ENCODE measurements at regions not wholly inside any gene's neighbourhood (a gene's known extent, or its start where the extent isn't known, plus 50 kb on each side); places are given as distances from the start of the nearest gene placed in this dataset.

GRCh38 chrX:122790376-122791095, 393.5 kb upstream of the GRIA3 start:
- H2AFZ ChIP-seq (ENCODE audit: insufficient read depth, low read depth, low read length, poor library complexity, severe bottlenecking): no peak overlapping the region
- no peaks in the 10 kb centered on the region for H3K27me3 ChIP-seq (ENCODE audit: control insufficient read depth in 2 of 2, insufficient read depth in 2 of 2, low read length in 2 of 2)
- Mint-ChIP-seq H3K36me3 (no peaks in the 10 kb centered on the region), H3K27ac (no peak overlapping the region), H3K4me1 (no peaks in the 10 kb centered on the region), H3K27me3 (ENCODE audit: low read depth in 3 of 3) (no peaks in the 10 kb centered on the region), H3K9me3 (peaks cover 0 to 8% (median 0%) of the 10 kb centered on the region in 7 donors), H3K4me3 (no peak overlapping the region)
- H4K20me1 ChIP-seq (ENCODE audit: insufficient read depth, low read length): no peaks in the 10 kb centered on the region
- no peak overlapping the region for H3K27ac ChIP-seq (ENCODE audit: low read depth in 1 of 2, low read length in 2 of 2)
- no peak overlapping the region for H3K9ac ChIP-seq (ENCODE audit: insufficient read depth, low read length, poor library complexity, severe bottlenecking)
- H3K4me3 ChIP-seq (replicated peaks in 1 of 3; ENCODE audit: low read depth in 2 of 3, low read length in 3 of 3): no peak overlapping the region
- no peak overlapping the region for H3K4me2 ChIP-seq (replicated peaks; ENCODE audit: extremely low read depth, low read length, poor library complexity, severe bottlenecking)
- WGBS (ENCODE audit: insufficient coverage): no CpG with 5 or more reads among the region's 3 CpGs
- no peak for TF ChIP-seq CTCF (IDR thresholded peaks at IDR 0.05)
- peaks cover 2 to 3% of the 10 kb centered on the region in 2 donors for H3K9me3 ChIP-seq (replicated peaks in 1 of 2; ENCODE audit: control insufficient read depth in 1 of 2, insufficient read depth in 1 of 2, low read length in 2 of 2)
- no peaks in the 10 kb centered on the region for H3K4me1 ChIP-seq (ENCODE audit: control insufficient read depth in 1 of 2, insufficient read depth in 2 of 2, low read length in 2 of 2)
- no peaks in the 10 kb centered on the region for H3K79me2 ChIP-seq (ENCODE audit: insufficient read depth, low read length)
- H3K36me3 ChIP-seq (replicated peaks in 1 of 2; ENCODE audit: control insufficient read depth in 1 of 2, insufficient read depth in 2 of 2, low read length in 2 of 2): no peaks in the 10 kb centered on the region
- intact Hi-C loops (cut with micrococcal nuclease): no loop called here
- no peak for DNase-seq

- no peak overlapping the region for H3K9ac ChIP-seq (ENCODE audit: insufficient read depth, low read length, poor library complexity, severe bottlenecking)
- no peak for TF ChIP-seq CTCF (IDR thresholded peaks at IDR 0.05)
- Mint-ChIP-seq H3K4me3 (no peak overlapping the region), H3K36me3 (no peaks in the 10 kb centered on the region), H3K27ac (no peak overlapping the region), H3K9me3 (peaks cover 1 to 7% (median 3%) of the 10 kb centered on the region in 7 donors), H3K27me3 (ENCODE audit: low read depth in 3 of 3) (peaks cover 0 to 3% (median 0%) of the 10 kb centered on the region in 3 donors), H3K4me1 (no peaks in the 10 kb centered on the region)
- H3K9me3 ChIP-seq (replicated peaks in 1 of 2; ENCODE audit: control insufficient read depth in 1 of 2, insufficient read depth in 1 of 2, low read length in 2 of 2): peaks cover 5 to 16% of the 10 kb centered on the region in 2 donors
- no peak overlapping the region for H3K4me3 ChIP-seq (replicated peaks in 1 of 3; ENCODE audit: low read depth in 2 of 3, low read length in 3 of 3)
- no peaks in the 10 kb centered on the region for H3K4me1 ChIP-seq (ENCODE audit: control insufficient read depth in 1 of 2, insufficient read depth in 2 of 2, low read length in 2 of 2)
- intact Hi-C loops (cut with micrococcal nuclease): no loop called here
- H3K27ac ChIP-seq (ENCODE audit: low read depth in 1 of 2, low read length in 2 of 2): no peak overlapping the region
- no CpG with 5 or more reads among the region's 4 CpGs for WGBS (ENCODE audit: insufficient coverage)
- H2AFZ ChIP-seq (ENCODE audit: insufficient read depth, low read depth, low read length, poor library complexity, severe bottlenecking): no peak overlapping the region
- H3K79me2 ChIP-seq (ENCODE audit: insufficient read depth, low read length): no peaks in the 10 kb centered on the region
- no peak for DNase-seq
- H3K27me3 ChIP-seq (ENCODE audit: control insufficient read depth in 2 of 2, insufficient read depth in 2 of 2, low read length in 2 of 2): no peaks in the 10 kb centered on the region
- no peaks in the 10 kb centered on the region for H3K36me3 ChIP-seq (replicated peaks in 1 of 2; ENCODE audit: control insufficient read depth in 1 of 2, insufficient read depth in 2 of 2, low read length in 2 of 2)
- no peaks in the 10 kb centered on the region for H4K20me1 ChIP-seq (ENCODE audit: insufficient read depth, low read length)
- H3K4me2 ChIP-seq (replicated peaks; ENCODE audit: extremely low read depth, low read length, poor library complexity, severe bottlenecking): no peak overlapping the region
Measured at GRCh38 chrX:122813876-122814275, 370.2 kb upstream of the GRIA3 start.

Measured in CD14-positive monocyte (primary cell).